HG02763 (cell line): ENCODE measurements at regions not wholly inside any gene's neighbourhood (a gene's known extent, or its start where the extent isn't known, plus 50 kb on each side); places are given as distances from the start of the nearest gene placed in this dataset.

Source experiments
- ATAC-seq: cut with Tn5 transposase; IDR thresholded peaks from one replicate; pipeline ENCODE4 v1.9.1; 2021; ENCODE audit warnings: mild to moderate bottlenecking, moderate library complexity; ENCODE audit not compliant: unreplicated experiment

- no peak for ATAC-seq
Measured at GRCh38 chr21:20661745-20662422, 336.3 kb upstream of the NCAM2 start.

DNA sequence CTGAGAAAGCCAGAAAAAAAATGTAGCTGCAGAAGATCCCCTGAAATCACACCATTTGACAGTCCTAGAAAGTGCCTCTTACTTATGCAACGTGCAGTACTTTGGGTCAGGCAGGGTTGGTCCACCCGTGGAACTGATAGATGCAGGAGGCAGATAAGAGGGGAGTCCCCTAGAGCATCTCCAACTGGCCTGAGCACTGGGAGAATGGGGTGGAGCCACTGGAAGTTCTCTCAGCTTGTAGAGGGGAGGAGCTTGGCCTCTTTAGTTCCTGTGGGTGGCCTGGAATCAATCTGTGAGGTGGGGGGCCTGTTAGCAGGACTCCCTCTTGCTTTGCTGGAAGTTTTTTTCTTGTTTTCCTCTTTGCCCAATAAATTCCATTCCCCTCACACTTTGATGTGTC, 335.7 kb upstream of the NCAM2 start:
- no peak for ATAC-seq

DNA sequence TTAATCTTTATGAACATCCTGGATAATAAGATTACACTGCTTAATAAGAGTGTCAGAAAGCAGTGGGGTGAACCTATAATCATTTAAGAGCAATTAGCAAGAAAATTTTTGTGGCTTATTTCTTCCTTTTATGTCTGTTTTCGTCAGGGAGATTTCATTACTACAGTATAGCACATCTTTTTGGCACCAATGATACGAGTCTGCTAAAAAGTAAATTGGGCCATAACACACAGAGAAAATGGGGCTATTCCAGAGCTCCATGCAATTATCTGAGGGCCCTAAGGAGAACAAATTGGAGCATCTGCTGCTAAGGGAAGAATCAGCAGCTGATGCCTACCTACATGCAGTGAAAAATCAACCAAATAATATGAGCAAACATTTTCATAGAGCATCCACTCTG, 330.3 kb upstream of the NCAM2 start:
- ATAC-seq: no peak

- no peak for ATAC-seq
Measured at GRCh38 chr21:20685475-20685874, 312.7 kb upstream of the NCAM2 start.

DNA sequence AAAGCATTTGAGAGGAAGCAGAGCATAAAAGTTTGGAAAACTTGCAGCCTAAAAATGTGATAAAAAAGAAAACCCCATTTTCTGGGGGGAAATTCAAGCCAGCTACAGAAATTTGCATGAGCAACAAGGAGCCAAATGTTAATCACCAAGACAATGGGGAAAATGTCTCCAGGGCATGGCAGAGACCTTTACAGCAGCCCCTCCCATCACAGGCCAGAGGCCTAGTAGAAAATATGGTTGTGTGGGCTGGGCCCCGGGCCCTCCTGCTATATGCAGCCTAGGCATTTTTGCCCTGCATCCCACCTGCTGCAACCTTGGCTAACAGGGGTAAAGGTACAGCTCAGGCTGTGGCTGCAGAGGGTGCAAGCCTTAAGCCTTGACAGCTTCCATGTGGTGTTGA, 299.6 kb upstream of the NCAM2 start:
- ATAC-seq: no peak

DNA sequence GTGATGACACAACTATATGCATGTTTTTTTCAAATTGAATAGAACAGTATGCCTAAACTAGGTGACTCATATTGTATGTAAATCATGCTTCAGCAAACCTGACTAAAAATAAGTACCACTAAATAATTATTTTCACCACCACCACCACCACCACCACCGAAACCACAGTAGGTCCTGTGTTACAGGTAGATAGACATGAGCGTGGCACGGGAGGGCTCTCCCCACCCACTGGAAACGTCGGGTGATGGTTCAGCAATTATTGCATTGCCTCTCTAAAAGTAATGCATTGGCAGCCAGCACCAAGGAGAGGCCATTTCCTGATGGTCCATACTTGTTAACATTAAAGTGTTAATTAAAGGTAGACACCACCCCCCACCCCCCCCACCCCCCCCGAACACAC, 297.0 kb upstream of the NCAM2 start:
- ATAC-seq: no peak

DNA sequence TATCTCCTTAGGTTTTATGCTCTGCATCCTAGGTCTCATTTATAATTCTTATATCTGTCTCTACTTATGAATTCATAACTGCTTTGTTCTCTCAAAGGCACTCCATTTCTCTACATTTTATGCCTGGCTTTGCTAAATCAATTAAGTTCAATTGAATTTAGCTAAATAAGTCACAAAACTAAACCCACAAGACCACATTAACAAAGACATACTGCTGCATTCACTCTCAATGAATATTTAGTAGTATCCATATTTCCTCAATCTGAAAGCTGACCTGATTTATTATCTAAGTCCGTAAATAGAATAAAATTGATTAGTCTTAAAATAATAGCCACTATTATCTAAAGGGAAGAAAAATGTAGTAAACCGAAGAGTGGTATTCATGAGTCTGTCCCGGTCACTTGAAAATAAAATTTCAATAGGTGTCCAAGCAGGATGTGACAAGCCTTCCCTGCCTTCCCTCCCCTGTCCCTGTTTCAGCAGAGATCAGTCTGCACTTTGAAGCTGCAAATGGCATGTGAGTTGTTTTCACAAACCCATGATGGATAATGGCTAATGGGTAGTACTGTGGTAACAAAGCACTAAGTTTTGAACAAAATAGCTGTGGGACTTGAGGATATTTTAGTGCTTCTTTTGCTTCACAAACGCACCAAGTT, 295.0 kb upstream of the NCAM2 start:
- no peak for ATAC-seq

- no peak for ATAC-seq
Measured at GRCh38 chr21:20720623-20721022, 277.6 kb upstream of the NCAM2 start.

GRCh38 chr21:20721151-20721550, 277.1 kb upstream of the NCAM2 start:
- no peak for ATAC-seq

- no peak for ATAC-seq
Measured at GRCh38 chr21:20728691-20729090, 269.5 kb upstream of the NCAM2 start.

GRCh38 chr21:20729376-20729775, 268.8 kb upstream of the NCAM2 start:
- ATAC-seq: no peak

DNA sequence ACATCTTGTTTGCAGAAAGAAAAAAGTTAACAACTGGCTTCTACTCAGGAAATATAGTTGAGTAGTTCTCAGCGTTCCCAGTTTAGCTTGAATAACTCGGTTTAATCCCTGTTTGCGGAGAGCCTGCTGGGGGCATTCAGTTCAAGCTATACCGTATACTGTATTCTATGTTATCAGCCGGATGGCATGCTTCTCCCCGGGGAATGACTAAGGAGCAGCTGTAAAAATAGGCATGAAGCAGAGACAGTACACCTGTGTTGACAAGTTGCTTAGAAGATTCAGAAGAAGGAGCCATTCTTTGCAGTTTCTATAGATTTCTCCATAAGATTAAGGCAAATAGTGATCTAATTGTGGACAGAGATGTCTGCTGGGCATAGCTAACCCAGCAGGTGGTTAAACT, 267.8 kb upstream of the NCAM2 start:
- ATAC-seq: no peak

GRCh38 chr21:20735257-20735656, 263.0 kb upstream of the NCAM2 start:
- ATAC-seq: no peak

DNA sequence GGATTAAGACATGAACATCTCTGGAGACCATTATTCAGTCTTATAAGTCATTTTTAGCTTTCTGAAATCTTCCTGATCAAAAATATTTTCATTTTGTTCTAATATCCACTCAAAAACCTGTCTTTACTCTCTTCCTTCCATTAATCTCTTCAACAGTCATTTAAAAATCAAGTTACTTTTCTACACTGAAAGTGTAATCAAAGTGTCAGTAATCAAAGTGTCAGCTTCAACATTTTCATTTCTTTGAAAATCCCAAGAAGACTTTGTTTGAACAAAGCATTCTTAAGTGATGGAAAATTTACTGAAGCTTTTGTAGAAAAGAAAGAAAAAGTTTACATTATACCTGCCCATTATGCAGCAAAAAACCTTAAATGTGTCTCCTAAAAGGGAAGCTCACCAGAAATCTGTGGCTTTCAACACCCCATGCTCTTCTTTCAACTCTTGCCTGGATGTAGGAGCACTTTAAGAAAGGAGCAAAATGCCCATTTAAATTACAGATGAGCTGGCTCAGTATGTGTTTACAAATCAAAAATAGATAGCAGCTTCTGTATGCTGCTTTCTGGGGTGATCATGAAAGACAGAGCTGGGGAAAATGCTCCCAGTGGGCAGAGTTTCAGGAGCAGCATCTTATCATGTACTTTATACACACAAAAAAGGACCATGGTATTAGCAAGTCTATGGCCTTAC, 260.8 kb upstream of the NCAM2 start:
- ATAC-seq: no peak

DNA sequence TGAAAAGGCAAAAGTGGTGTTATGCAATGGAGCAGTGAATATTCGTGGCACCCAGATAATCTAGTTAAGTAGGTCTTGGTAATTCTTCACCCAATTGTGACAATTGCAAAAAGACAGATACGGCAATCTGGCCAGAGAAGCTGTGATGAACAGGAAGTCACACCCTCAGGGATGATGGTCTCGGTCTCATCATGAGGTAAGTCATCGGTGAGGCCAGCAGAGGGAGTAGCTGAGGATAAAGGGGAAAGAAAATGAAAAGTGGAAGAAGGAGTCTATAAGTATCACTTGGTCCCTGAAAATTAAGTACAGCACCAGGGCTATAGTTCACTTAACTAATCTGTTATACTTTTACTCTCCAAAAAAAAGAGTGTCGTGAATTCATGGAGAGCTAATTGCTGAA, 258.8 kb upstream of the NCAM2 start:
- ATAC-seq: no peak

DNA sequence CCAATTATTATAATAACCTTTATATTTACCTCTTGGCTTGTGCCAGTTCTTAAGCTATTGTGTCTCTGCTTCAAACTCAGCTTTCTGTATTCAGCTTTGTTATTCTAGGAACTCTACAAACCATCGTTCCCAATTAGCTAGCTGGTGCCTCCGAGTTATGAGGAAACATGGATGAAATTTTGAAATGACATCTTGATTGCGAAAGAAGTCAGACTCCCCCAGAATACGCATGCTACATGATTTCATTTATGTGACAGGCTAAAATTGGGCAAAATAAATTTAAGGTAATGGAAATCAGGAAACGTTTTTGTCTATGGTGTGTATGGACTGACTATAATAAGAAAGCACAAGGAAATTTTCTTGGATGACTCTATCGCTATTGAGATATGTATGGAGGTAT, 256.8 kb upstream of the NCAM2 start:
- no peak for ATAC-seq

DNA sequence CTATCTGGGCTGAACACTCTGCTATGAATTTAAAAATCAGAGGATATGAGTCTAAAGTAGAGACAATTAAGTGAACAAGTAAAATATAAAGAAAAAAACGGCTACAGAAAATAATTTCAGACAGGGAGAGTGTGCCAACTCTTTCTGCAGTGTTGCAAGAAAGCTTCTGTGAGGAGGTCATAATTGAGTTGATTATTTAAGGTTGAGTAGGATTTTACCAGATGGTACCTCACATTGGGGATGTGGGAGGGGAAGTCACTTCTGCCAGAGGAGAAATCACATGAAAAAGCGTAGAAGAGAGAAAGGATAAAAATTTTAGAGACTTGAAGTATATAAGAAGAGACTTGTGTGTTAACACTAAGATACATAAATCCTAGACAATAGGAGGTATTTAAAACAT, 238.0 kb upstream of the NCAM2 start:
- no peak for ATAC-seq

- no peak for ATAC-seq
Measured at GRCh38 chr21:20774737-20775136, 223.5 kb upstream of the NCAM2 start.

DNA sequence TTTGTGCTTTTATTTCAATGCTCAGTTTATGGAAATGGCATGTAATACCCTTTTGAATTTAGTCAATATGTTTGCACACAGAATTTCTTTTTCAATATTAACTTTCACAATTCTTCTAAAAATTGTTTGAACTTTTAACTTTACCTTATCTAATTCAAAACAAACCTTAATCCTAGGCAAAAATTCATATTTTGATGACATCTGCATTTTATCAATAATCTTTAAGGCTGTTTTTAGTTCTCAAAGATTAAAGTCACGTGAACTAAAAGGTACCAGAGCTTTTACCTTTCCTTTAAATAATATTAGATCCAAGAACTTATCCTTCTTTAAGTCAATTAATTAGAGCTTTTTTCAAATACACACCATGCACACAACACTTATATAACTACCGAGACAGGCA, 218.9 kb upstream of the NCAM2 start:
- ATAC-seq: no peak

- ATAC-seq: no peak
Measured at GRCh38 chr21:20783611-20784010, 214.6 kb upstream of the NCAM2 start.

DNA sequence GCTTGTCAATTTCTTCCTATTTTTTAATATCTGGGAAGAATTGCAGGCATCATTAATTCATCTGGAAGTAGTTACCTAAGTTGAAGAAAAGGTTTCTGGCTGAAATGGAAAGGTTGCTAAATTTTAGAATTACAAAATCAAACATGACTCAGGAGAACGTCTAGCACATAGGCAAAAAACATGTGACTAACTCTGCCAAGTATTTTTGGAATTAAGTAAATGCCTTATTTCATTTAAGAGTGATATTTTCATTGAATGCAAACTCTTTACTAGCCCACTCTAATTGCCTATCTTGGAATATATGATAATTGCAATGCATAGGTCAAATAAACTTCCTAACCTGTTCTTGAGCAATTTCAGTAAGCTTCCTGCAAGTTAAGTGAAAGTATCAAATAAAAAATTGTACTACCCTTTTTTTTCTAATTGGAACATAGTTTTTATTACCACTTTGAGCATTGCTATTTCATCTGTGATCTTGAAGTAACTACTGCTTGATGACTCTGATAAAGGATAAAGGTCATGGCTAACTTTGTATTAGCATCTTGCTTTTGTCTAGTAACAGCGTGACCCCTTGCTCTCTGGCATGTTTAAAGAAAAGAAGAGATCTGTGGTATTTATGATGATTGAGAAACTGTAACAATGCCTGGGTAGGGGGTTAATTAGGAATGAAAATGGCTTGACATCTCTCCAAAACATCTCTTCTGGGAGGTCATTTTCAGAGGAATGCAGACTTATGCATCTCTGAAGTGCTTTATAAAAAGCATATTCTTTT, 208.3 kb upstream of the NCAM2 start:
- no peak for ATAC-seq

DNA sequence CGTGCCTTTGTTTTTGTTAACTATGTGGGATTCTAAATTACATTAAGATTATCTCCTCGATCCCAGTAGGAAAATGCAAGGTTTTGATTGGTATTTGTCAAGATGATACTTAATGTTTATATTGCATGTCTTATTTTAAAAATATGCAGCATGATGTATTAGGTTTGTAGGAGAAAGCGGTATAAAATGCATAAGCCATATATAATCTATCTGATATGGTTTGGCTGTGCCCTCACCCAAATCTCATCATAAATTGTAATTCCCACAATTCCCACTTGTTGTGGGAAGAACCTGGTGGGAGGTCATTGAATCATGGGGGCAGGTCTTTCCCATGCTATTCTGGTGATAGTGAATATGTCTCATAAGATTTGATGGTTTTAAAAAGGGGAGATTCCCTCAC, 198.1 kb upstream of the NCAM2 start:
- ATAC-seq: no peak
